ENCODE measurements at regions not wholly inside any gene's neighbourhood (a gene's known extent, or its start where the extent isn't known, plus 50 kb on each side); places are given as distances from the start of the nearest gene placed in this dataset.

DNA sequence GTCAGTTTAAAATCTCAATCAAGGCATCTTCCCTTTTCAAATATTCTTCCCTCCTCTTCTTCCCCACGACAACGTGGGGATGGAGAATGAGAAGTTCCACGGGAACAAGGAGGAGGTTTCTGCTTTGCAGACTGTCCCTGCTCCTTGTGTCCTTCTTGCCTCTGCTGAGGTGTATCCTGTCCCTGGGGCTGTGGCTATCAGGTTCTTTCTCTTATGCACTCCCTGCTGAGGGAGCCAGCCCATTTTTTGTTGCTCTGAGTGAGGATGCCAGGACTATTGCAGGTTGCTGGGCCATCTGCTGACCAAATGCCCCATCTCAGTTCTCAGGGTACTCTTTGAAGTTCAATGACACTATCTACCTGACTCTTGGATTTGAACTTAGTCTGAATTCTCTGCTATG is 533.6 kb downstream of the RNF144B start:
- CTCF ChIA-PET, result no interaction called here
- POLR2A ChIA-PET, result no interaction called here
- DNase-seq (ENCODE audit: low read depth, low spot score), result no peak
- H3K4me3 ChIP-seq (ENCODE audit: low read depth, low read length), result no peak overlapping the region
- TF ChIP-seq, protein P1, sequence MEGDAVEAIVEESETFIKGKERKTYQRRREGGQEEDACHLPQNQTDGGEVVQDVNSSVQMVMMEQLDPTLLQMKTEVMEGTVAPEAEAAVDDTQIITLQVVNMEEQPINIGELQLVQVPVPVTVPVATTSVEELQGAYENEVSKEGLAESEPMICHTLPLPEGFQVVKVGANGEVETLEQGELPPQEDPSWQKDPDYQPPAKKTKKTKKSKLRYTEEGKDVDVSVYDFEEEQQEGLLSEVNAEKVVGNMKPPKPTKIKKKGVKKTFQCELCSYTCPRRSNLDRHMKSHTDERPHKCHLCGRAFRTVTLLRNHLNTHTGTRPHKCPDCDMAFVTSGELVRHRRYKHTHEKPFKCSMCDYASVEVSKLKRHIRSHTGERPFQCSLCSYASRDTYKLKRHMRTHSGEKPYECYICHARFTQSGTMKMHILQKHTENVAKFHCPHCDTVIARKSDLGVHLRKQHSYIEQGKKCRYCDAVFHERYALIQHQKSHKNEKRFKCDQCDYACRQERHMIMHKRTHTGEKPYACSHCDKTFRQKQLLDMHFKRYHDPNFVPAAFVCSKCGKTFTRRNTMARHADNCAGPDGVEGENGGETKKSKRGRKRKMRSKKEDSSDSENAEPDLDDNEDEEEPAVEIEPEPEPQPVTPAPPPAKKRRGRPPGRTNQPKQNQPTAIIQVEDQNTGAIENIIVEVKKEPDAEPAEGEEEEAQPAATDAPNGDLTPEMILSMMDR (IDR thresholded peaks at IDR 0.05; ENCODE audit: insufficient read depth, low read length, missing control alignments), result no peak

DNA sequence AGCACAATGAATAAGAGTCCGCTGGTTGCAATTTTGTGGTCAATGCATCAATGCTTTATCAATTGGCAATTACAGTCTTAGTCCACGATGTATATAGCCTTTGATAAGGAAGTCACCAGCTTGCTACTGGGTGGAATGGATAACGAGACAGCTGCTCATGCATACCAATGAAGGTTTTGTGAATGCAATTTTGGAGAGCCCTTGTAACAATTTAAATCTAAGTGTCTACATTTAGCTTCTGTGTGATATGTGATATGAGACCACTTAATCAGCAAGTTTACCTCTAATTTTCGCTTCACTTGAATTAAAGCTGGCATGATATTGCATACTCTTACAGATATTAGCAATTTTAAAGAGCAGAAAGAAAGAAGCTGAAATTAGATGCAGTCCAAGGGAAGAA is 543.9 kb downstream of the RNF144B start:
- TF ChIP-seq, protein P1 (IDR thresholded peaks at IDR 0.05; ENCODE audit: insufficient read depth, low read length, missing control alignments), result no peak
- ChIA-PET CTCF (no interaction called here), POLR2A (no interaction called here)
- DNase-seq (ENCODE audit: low read depth, low spot score), result no peak
- H3K4me3 ChIP-seq (ENCODE audit: low read depth, low read length), result no peak overlapping the region

DNA sequence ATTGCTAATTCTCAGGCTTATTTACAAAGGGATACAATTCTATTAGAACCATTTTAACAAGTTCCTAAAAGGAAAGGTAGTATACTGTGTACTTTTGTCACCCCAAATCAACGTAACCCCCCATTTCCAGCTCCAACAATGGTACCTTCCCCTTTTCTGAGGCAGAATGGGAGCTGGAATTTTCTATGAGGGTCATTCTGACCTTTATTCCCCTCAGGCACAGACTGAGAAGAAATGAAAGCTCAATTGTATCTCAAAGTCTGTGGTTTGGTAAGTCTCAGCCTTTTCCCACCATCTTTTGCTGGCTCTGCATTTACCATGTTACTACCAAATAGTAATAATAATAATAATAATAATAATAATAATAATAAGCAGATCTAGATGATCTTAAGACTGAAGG is 571.0 kb downstream of the RNF144B start:
- POLR2A ChIA-PET, result no interaction called here
- CTCF ChIA-PET, result no interaction called here
- no peak for DNase-seq (ENCODE audit: low read depth, low spot score)
- H3K4me3 ChIP-seq (ENCODE audit: low read depth, low read length), result no peak overlapping the region
- TF ChIP-seq, protein P1 (IDR thresholded peaks at IDR 0.05; ENCODE audit: insufficient read depth, low read length, missing control alignments), result no peak

DNA sequence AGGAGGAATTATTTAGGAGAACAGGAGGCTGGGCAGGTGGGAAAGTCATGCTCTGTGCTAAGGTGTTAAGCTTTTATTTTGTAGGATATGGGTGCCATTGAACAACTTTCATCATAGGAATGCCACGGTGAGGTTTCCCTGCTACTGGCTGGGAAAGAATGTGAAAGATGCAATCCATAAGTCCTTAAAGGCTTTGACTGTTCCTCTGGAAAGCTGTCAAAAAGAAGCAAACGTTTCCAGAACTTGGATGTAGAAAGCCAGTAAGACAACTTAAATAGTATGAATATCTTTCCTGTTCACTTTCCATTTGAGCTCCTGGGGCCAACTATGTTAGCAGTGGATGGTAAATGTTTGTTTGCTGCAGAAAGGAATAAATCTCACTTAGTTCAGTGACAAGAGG is 574.4 kb downstream of the RNF144B start:
- POLR2A ChIA-PET, result no interaction called here
- TF ChIP-seq, protein P1 (IDR thresholded peaks at IDR 0.05; ENCODE audit: insufficient read depth, low read length, missing control alignments), result no peak
- no peak for DNase-seq (ENCODE audit: low read depth, low spot score)
- H3K4me3 ChIP-seq (ENCODE audit: low read depth, low read length), result no peak overlapping the region
- CTCF ChIA-PET, result no interaction called here

DNA sequence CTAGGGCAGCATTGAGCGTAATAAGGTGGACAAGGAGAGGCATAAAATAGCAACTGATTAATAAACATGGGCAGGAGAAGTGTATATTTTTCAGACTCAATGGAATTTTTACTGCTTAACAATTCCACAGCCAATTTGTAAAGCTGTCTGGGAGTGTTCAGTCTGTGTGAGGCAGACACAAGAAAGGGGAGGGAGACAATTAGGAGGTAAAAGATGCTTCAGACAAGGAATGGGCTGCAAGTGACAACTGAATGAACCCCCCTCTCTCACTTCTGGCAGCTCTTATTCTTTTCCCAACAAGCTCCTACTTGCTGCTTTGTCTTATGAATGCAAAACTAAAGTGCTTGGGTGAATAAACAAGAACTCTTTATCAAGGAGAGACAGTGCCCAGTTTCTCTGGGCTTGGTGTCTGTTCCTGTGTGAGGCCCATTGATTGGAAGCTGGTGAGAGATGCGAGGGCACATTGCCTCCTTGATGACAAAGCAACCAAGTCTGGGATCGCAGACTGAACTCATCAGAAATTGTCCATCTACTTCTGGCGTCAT is 575.3 kb downstream of the RNF144B start:
- ChIA-PET POLR2A (no interaction called here), CTCF (no interaction called here)
- no peak for DNase-seq (ENCODE audit: low read depth, low spot score)
- H3K4me3 ChIP-seq (ENCODE audit: low read depth, low read length), result no peak overlapping the region
- TF ChIP-seq, protein P1 (IDR thresholded peaks at IDR 0.05; ENCODE audit: insufficient read depth, low read length, missing control alignments), result no peak

DNA sequence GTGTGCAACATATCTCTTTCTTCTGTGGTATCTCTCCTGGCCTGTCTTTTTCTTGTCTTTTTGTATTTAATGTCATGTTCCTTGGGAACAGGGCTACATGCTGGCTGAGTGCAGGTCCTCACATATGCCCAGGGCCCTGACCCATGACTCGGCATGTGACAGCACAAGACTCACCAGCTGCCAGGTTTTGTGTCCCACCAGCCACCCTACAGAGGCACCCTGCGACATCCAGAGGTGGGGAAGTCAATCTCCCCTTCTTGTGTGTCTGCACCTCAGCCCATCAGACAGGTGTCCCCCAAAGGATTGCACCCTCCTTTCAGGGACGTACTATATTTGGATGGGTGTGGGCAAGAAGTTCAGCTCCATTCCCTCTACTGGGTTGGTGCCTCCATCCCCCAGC is 576.3 kb downstream of the RNF144B start:
- TF ChIP-seq, protein P1 (IDR thresholded peaks at IDR 0.05; ENCODE audit: insufficient read depth, low read length, missing control alignments), result no peak
- POLR2A ChIA-PET, result no interaction called here
- no peak overlapping the region for H3K4me3 ChIP-seq (ENCODE audit: low read depth, low read length)
- DNase-seq (ENCODE audit: low read depth, low spot score), result no peak
- CTCF ChIA-PET, result no interaction called here

Data from AG04449 (cell line).